ENCODE measurements at regions not wholly inside any gene's neighbourhood (a gene's known extent, or its start where the extent isn't known, plus 50 kb on each side); places are given as distances from the start of the nearest gene placed in this dataset.
A peak's percentile ranks its signal among the peaks of the same experiment; 100 is the strongest.

- DNase-seq (ENCODE audit: low spot score): no peak
Measured at GRCh38 chr11:134691985-134692384, 279.9 kb upstream of the B3GAT1 start.

GRCh38 chr11:134691295-134691873 lies 279.3 kb upstream of the B3GAT1 start:
- peak; percentile 13 for DNase-seq (ENCODE audit: low spot score)

GRCh38 chr11:134689886-134690285 lies 277.8 kb upstream of the B3GAT1 start:
- DNase-seq (ENCODE audit: low spot score): no peak

- no peak for DNase-seq (ENCODE audit: low spot score)
Measured at GRCh38 chr11:134687548-134687947, 275.5 kb upstream of the B3GAT1 start.

GRCh38 chr11:134686460-134687061 lies 274.5 kb upstream of the B3GAT1 start:
- DNase-seq (ENCODE audit: low spot score): no peak

- DNase-seq (ENCODE audit: low spot score): no peak
Measured at GRCh38 chr11:134685793-134686380, 273.8 kb upstream of the B3GAT1 start.

- no peak for DNase-seq (ENCODE audit: low spot score)
Measured at GRCh38 chr11:134684576-134684975, 272.5 kb upstream of the B3GAT1 start.

- DNase-seq (ENCODE audit: low spot score): no peak
Measured at GRCh38 chr11:134683860-134684259, 271.8 kb upstream of the B3GAT1 start.

GRCh38 chr11:134682577-134682976 lies 270.5 kb upstream of the B3GAT1 start:
- no peak for DNase-seq (ENCODE audit: low spot score)

GRCh38 chr11:134679592-134679991 lies 267.6 kb upstream of the B3GAT1 start:
- no peak for DNase-seq (ENCODE audit: low spot score)

- DNase-seq (ENCODE audit: low spot score): no peak
Measured at GRCh38 chr11:134678744-134679143, 266.7 kb upstream of the B3GAT1 start.

- no peak for DNase-seq (ENCODE audit: low spot score)
Measured at GRCh38 chr11:134677891-134678551, 266.0 kb upstream of the B3GAT1 start.

- DNase-seq (ENCODE audit: low spot score): no peak
Measured at GRCh38 chr11:134677397-134677822, 265.4 kb upstream of the B3GAT1 start.

GRCh38 chr11:134676516-134677287 lies 264.7 kb upstream of the B3GAT1 start:
- DNase-seq (ENCODE audit: low spot score): no peak

- DNase-seq (ENCODE audit: low spot score): no peak
Measured at GRCh38 chr11:134675983-134676382, 263.9 kb upstream of the B3GAT1 start.

- no peak for DNase-seq (ENCODE audit: low spot score)
Measured at GRCh38 chr11:134674974-134675373, 262.9 kb upstream of the B3GAT1 start.

GRCh38 chr11:134670961-134671370 lies 258.9 kb upstream of the B3GAT1 start:
- no peak for DNase-seq (ENCODE audit: low spot score)

- DNase-seq (ENCODE audit: low spot score): no peak
Measured at GRCh38 chr11:134670247-134670782, 258.3 kb upstream of the B3GAT1 start.

GRCh38 chr11:134669796-134670195 lies 257.8 kb upstream of the B3GAT1 start:
- no peak for DNase-seq (ENCODE audit: low spot score)

GRCh38 chr11:134668796-134669195 lies 256.8 kb upstream of the B3GAT1 start:
- no peak for DNase-seq (ENCODE audit: low spot score)

GRCh38 chr11:134668076-134668475 lies 256.0 kb upstream of the B3GAT1 start:
- DNase-seq (ENCODE audit: low spot score): no peak

- DNase-seq (ENCODE audit: low spot score): no peak
Measured at GRCh38 chr11:134667505-134667904, 255.5 kb upstream of the B3GAT1 start.

Data from putamen (tissue), 1 donor.